HepG2 (cell line): ENCODE measurements at regions not wholly inside any gene's neighbourhood (a gene's known extent, or its start where the extent isn't known, plus 50 kb on each side); places are given as distances from the start of the nearest gene placed in this dataset.

Experiments
- ATAC-seq: fragments of 200-7000 bp; cut with Tn5 transposase; 3 replicates; pipeline ENCODE4 v1.9.1; 2020; ENCODE audit warnings: mild to moderate bottlenecking, moderate library complexity
- BruUV-seq: library from RNA; stranded (reverse); fragments of 400-500 nt; replicated peaks from 2 replicates; lab custom pipeline; 2021; lab: Mats Ljungman, UMichigan
- CTCF ChIA-PET: fragments of 300-600 bp; formaldehyde crosslinking; extraction: SDS; loops from one replicate; lab custom pipeline; 2021; ENCODE audit warnings: low total read pairs, inconsistent platforms, low intra/inter-chr PET ratio; lab: Yijun Ruan, JAX
- POLR2A ChIA-PET: fragments of 350-600 bp; sonication (Branson Sonifier 250); formaldehyde crosslinking; loops from one replicate; lab custom pipeline; 2020; ENCODE audit warnings: antibody characterized with exemption, inconsistent platforms; lab: Yijun Ruan, JAX
- DNase-seq: peaks from one replicate; pipeline ENCODE4 v3.0.0-alpha.2; 2015; ENCODE audit warnings: low spot score
- FAIRE-seq: peaks from 3 replicates; lab custom pipeline; 2011; peaks lifted over from hg19 to GRCh38; lab: Jason Lieb, UNC
- H2AFZ ChIP-seq: one replicate; pipeline ENCODE4 v1.6.1; 2011; ENCODE audit warnings: low read length, inconsistent platforms
- H3K27ac ChIP-seq: fragments of 300-600 bp; 3 replicates; pipeline ENCODE4 v1.8.0; 2011; ENCODE audit warnings: mixed run types, mild to moderate bottlenecking, mixed read lengths, low read length, inconsistent platforms; ENCODE audit not compliant: insufficient read depth; ENCODE audit errors: extremely low read length
- H3K27me3 ChIP-seq, 2 experiments: fragments of 200-600 bp in 1 of 2; 2 replicates in 1 of 2; 3 replicates in 1 of 2; pipeline versions ENCODE4 v1.6.0 to v1.8.0; 2011; ENCODE audit warnings: low read length in 2 of 2, mild to moderate bottlenecking in 2 of 2, moderate library complexity in 2 of 2, inconsistent platforms in 1 of 2; ENCODE audit not compliant: insufficient read depth in 2 of 2, control insufficient read depth in 1 of 2
- H3K36me3 ChIP-seq, 2 experiments: fragments of 200-600 bp in 1 of 2; replicated peaks in 1 of 2; 2 replicates in 1 of 2; 3 replicates in 1 of 2; pipeline versions ENCODE4 v1.5.1 to v1.8.0; 2011; ENCODE audit warnings: low read length in 2 of 2, inconsistent platforms in 1 of 2; ENCODE audit not compliant: insufficient read depth in 2 of 2, control insufficient read depth in 1 of 2
- H3K4me1 ChIP-seq: 2 replicates; pipeline ENCODE4 v1.5.1; 2012; ENCODE audit warnings: low read length, inconsistent platforms; ENCODE audit not compliant: insufficient read depth
- H3K4me2 ChIP-seq: 2 replicates; pipeline ENCODE4 v1.6.0; 2011; ENCODE audit warnings: low read depth, low read length, inconsistent platforms
- H3K4me3 ChIP-seq, 3 experiments: fragments of 200-600 bp in 1 of 3; sonication (generic), shearing (Covaris generic) in 1 of 3; replicated peaks in 1 of 3; 2 replicates each; pipeline ENCODE4 v1.5.1; 2011 to 2016; ENCODE audit warnings: low read length in 3 of 3, inconsistent platforms in 2 of 3, low read depth in 2 of 3, mild to moderate bottlenecking in 2 of 3, control low read depth in 1 of 3, mixed read lengths in 1 of 3; ENCODE audit not compliant: insufficient read depth in 1 of 3
- H3K79me2 ChIP-seq: one replicate; pipeline ENCODE4 v1.6.1; 2011; ENCODE audit warnings: low read length, inconsistent platforms; ENCODE audit not compliant: insufficient read depth
- H3K9ac ChIP-seq: 2 replicates; pipeline ENCODE4 v1.6.0; 2011; ENCODE audit warnings: mild to moderate bottlenecking, low read depth, low read length, inconsistent platforms; ENCODE audit not compliant: insufficient read depth
- H3K9me3 ChIP-seq: 2 replicates; pipeline ENCODE4 v1.5.1; 2012; ENCODE audit warnings: mild to moderate bottlenecking, low read length
- H4K20me1 ChIP-seq: 2 replicates; pipeline ENCODE4 v1.6.0; 2011; ENCODE audit warnings: inconsistent platforms, mild to moderate bottlenecking, low read length, moderate library complexity; ENCODE audit not compliant: insufficient read depth
- SAFB2 ChIP-seq: sonication (generic); formaldehyde crosslinking; IDR thresholded peaks from 2 replicates; pipeline ENCODE4 v1.5.1; 2020; ENCODE audit warnings: missing genetic modification reagents, low read depth, mild to moderate bottlenecking, borderline replicate concordance
- SP4 ChIP-seq: sonication (generic); formaldehyde crosslinking; IDR thresholded peaks from 2 replicates; pipeline ENCODE4 v1.8.1; 2023; ENCODE audit warnings: mild to moderate bottlenecking, missing genetic modification reagents
- ZNF597 ChIP-seq: sonication (generic); formaldehyde crosslinking; IDR thresholded peaks from 2 replicates; pipeline ENCODE4 v1.5.0; 2020; ENCODE audit warnings: missing genetic modification reagents
- WGBS: methylation state at CpG from one replicate; pipeline ENCODE4 v1.1.6; 2017; ENCODE audit warnings: low lambda C conversion rate; 5-methylcytosine and 5-hydroxymethylcytosine counted together
- in situ Hi-C: cut with HindIII; loops from 2 replicates; pipeline ENCODE4 v1.10.0; 2017; ENCODE audit warnings: low pct_unique_long_range_greater_than_20kb; ENCODE audit not compliant: extremely low pct_ligation_motif_present
- intact Hi-C: fragments of 100-400 bp; cut with micrococcal nuclease; formaldehyde crosslinking; loops from one replicate; pipeline ENCODE4 v1.10.0; 2022; ENCODE audit not compliant: unreplicated experiment
- TF ChIP-seq, protein P1 (sequence below): sonication (generic); formaldehyde crosslinking; IDR thresholded peaks from 2 replicates; pipeline ENCODE4 v1.4.0; 2020; ENCODE audit warnings: missing genetic modification reagents

- in situ Hi-C loops, result no loop called here
These were observed 358.5 kb upstream of the ANKRD30A start for GRCh38 chr10:36766940-36767339.

More at GRCh38 chr10:36766940-36767339, 358.5 kb upstream of the ANKRD30A start:
- TF ChIP-seq SAFB2 (CRISPR knock-in tag) (no peak), ZNF597 (no peak), SP4 (CRISPR knock-in tag) (no peak)
- TF ChIP-seq, protein P1, sequence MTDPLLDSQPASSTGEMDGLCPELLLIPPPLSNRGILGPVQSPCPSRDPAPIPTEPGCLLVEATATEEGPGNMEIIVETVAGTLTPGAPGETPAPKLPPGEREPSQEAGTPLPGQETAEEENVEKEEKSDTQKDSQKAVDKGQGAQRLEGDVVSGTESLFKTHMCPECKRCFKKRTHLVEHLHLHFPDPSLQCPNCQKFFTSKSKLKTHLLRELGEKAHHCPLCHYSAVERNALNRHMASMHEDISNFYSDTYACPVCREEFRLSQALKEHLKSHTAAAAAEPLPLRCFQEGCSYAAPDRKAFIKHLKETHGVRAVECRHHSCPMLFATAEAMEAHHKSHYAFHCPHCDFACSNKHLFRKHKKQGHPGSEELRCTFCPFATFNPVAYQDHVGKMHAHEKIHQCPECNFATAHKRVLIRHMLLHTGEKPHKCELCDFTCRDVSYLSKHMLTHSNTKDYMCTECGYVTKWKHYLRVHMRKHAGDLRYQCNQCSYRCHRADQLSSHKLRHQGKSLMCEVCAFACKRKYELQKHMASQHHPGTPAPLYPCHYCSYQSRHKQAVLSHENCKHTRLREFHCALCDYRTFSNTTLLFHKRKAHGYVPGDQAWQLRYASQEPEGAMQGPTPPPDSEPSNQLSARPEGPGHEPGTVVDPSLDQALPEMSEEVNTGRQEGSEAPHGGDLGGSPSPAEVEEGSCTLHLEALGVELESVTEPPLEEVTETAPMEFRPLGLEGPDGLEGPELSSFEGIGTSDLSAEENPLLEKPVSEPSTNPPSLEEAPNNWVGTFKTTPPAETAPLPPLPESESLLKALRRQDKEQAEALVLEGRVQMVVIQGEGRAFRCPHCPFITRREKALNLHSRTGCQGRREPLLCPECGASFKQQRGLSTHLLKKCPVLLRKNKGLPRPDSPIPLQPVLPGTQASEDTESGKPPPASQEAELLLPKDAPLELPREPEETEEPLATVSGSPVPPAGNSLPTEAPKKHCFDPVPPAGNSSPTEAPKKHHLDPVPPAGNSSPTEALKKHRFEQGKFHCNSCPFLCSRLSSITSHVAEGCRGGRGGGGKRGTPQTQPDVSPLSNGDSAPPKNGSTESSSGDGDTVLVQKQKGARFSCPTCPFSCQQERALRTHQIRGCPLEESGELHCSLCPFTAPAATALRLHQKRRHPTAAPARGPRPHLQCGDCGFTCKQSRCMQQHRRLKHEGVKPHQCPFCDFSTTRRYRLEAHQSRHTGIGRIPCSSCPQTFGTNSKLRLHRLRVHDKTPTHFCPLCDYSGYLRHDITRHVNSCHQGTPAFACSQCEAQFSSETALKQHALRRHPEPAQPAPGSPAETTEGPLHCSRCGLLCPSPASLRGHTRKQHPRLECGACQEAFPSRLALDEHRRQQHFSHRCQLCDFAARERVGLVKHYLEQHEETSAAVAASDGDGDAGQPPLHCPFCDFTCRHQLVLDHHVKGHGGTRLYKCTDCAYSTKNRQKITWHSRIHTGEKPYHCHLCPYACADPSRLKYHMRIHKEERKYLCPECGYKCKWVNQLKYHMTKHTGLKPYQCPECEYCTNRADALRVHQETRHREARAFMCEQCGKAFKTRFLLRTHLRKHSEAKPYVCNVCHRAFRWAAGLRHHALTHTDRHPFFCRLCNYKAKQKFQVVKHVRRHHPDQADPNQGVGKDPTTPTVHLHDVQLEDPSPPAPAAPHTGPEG, result no peak
- H4K20me1 ChIP-seq, result no peaks in the 10 kb centered on the region
- DNase-seq (no peak), ATAC-seq (no peak), FAIRE-seq (no peak)
- no peaks in the 10 kb centered on the region for H3K9me3 ChIP-seq
- POLR2A ChIA-PET, result no interaction called here
- no peaks in the 10 kb centered on the region for H3K79me2 ChIP-seq
- 12% methylated on average over 3 of the region's 3 CpGs for WGBS
- no peak overlapping the region for H3K27ac ChIP-seq
- no TSS peak for BruUV-seq
- no peaks in the 10 kb centered on the region for H3K4me1 ChIP-seq
- H3K36me3 ChIP-seq, result no peaks in the 10 kb centered on the region
- H3K4me2 ChIP-seq, result no peak overlapping the region
- no peak overlapping the region for H3K4me3 ChIP-seq
- H2AFZ ChIP-seq, result no peak overlapping the region
- no peaks in the 10 kb centered on the region for H3K27me3 ChIP-seq
- intact Hi-C loops, result no loop called here
- no peak overlapping the region for H3K9ac ChIP-seq
- CTCF ChIA-PET, result no interaction called here
